ENCODE measurements at regions not wholly inside any gene's neighbourhood (a gene's known extent, or its start where the extent isn't known, plus 50 kb on each side); places are given as distances from the start of the nearest gene placed in this dataset.
A peak's percentile ranks its signal among the peaks of the same experiment; 100 is the strongest.

DNA sequence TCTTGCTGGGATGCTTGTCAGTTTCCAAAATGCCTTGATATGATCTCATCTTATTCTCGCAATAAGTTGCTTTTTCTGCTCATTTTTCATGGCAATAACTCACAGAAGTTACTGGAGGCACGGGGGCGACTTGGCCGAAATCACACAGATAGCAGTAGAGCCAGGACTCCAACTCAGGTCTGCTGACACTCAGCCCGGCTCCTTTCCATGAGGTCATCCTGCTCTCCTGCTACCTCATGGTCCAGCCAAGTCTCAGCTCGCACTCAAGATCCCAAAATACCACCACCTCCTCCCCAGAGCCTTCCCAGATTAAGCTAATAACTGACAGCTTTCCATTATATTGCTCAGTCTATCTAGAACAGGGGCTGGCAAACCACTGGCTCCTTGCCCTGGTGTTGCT, 269.5 kb downstream of the MAP2K4 start:
- Mint-ChIP-seq H3K36me3 (0 out of 2 replicates have a peak, but pooled peaks cover 2% of the 10 kb centered on the region), H3K27me3 (ENCODE audit: low read depth) (no peaks in the 10 kb centered on the region), H3K4me1 (peaks cover 5% of the 10 kb centered on the region), H3K4me3 (no peak overlapping the region), H3K27ac (no peak overlapping the region), H3K9me3 (peaks cover 15% of the 10 kb centered on the region)
- TF ChIP-seq, protein P1, sequence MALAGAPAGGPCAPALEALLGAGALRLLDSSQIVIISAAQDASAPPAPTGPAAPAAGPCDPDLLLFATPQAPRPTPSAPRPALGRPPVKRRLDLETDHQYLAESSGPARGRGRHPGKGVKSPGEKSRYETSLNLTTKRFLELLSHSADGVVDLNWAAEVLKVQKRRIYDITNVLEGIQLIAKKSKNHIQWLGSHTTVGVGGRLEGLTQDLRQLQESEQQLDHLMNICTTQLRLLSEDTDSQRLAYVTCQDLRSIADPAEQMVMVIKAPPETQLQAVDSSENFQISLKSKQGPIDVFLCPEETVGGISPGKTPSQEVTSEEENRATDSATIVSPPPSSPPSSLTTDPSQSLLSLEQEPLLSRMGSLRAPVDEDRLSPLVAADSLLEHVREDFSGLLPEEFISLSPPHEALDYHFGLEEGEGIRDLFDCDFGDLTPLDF (CRISPR knock-in tag; IDR thresholded peaks at IDR 0.05): no peak
- TF ChIP-seq NR3C1 (CRISPR knock-in tag; conservative IDR thresholded peaks at IDR 0.05; ENCODE audit: low read depth): no peak
- TF ChIP-seq TEAD4 (CRISPR knock-in tag; IDR thresholded peaks at IDR 0.05): no peak
- TF ChIP-seq, protein P2, sequence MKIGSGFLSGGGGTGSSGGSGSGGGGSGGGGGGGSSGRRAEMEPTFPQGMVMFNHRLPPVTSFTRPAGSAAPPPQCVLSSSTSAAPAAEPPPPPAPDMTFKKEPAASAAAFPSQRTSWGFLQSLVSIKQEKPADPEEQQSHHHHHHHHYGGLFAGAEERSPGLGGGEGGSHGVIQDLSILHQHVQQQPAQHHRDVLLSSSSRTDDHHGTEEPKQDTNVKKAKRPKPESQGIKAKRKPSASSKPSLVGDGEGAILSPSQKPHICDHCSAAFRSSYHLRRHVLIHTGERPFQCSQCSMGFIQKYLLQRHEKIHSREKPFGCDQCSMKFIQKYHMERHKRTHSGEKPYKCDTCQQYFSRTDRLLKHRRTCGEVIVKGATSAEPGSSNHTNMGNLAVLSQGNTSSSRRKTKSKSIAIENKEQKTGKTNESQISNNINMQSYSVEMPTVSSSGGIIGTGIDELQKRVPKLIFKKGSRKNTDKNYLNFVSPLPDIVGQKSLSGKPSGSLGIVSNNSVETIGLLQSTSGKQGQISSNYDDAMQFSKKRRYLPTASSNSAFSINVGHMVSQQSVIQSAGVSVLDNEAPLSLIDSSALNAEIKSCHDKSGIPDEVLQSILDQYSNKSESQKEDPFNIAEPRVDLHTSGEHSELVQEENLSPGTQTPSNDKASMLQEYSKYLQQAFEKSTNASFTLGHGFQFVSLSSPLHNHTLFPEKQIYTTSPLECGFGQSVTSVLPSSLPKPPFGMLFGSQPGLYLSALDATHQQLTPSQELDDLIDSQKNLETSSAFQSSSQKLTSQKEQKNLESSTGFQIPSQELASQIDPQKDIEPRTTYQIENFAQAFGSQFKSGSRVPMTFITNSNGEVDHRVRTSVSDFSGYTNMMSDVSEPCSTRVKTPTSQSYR (CRISPR knock-in tag; IDR thresholded peaks at IDR 0.05): no peak
- TF ChIP-seq ZNF423 (CRISPR knock-in tag; IDR thresholded peaks at IDR 0.05): no peak
- no peak for TF ChIP-seq RORB (CRISPR knock-in tag; IDR thresholded peaks at IDR 0.05)
- TF ChIP-seq, protein P3, sequence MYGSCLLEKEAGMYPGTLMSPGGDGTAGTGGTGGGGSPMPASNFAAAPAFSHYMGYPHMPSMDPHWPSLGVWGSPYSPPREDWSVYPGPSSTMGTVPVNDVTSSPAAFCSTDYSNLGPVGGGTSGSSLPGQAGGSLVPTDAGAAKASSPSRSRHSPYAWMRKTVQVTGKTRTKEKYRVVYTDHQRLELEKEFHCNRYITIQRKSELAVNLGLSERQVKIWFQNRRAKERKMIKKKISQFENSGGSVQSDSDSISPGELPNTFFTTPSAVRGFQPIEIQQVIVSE (CRISPR knock-in tag; IDR thresholded peaks at IDR 0.05; ENCODE audit: borderline replicate concordance): no peak
- TF ChIP-seq, protein P4, sequence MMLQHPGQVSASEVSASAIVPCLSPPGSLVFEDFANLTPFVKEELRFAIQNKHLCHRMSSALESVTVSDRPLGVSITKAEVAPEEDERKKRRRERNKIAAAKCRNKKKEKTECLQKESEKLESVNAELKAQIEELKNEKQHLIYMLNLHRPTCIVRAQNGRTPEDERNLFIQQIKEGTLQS (CRISPR knock-in tag; conservative IDR thresholded peaks at IDR 0.05): no peak
- no peak for TF ChIP-seq ZNF232 (CRISPR knock-in tag; IDR thresholded peaks at IDR 0.05)
- TF ChIP-seq MYBL2 (CRISPR knock-in tag; IDR thresholded peaks at IDR 0.05): no peak
- DNase-seq (ENCODE audit: low spot score): no peak
- ChIA-PET CTCF (interaction anchor here (1.0 to 1.7 kb wide), 2 partner anchors 52 to 452 kb away, joined by 3 to 5 read pairs; no protein-coding TSS in a partner anchor), POLR2A (no interaction called here)
- no peak for ATAC-seq

DNA sequence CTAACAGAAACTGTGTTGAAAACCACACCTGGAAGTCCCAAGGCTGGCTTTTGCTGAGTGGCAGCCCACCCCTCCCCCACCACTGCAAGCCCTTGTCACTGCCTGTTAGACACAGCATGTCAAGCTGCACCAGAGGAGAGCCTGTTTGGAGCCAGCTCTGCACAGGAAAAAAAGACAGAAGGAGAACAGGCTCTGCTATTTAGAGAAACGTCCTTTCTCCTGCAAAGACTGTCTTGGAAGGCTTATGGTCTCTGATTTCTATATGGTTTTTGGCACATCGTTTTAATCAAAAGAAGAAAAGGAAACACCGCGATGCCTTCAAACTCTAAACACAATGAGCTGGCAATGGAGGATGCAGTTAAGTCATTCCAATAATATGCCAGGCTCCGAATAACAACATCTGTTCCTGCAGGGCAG, 275.5 kb downstream of the MAP2K4 start:
- no peaks in the 10 kb centered on the region for H3K36me3 Mint-ChIP-seq
- peak; percentile 60; the same call in 1 of the 2 replicates for ATAC-seq
- H3K4me1 Mint-ChIP-seq: peaks cover 20% of the 10 kb centered on the region
- H3K27me3 Mint-ChIP-seq (ENCODE audit: low read depth): no peaks in the 10 kb centered on the region
- no peak overlapping the region for H3K4me3 Mint-ChIP-seq
- ChIA-PET CTCF (interaction anchor here (0.6 to 1.8 kb wide), 4 partner anchors 46 to 446 kb away, joined by 3 to 6 read pairs (median 3); no protein-coding TSS in a partner anchor), POLR2A (no interaction called here)
- peaks cover 5% of the 10 kb centered on the region for H3K9me3 Mint-ChIP-seq
- H3K27ac Mint-ChIP-seq: no peak overlapping the region
- TF ChIP-seq TCF7 (CRISPR knock-in tag; IDR thresholded peaks at IDR 0.05; ENCODE audit: low read depth): no peak
- no peak for TF ChIP-seq TP53 (CRISPR knock-in tag; IDR thresholded peaks at IDR 0.05)
- TF ChIP-seq NFATC4 (CRISPR knock-in tag; IDR thresholded peaks at IDR 0.05): no peak
- peak; percentile 25 for DNase-seq (ENCODE audit: low spot score)

DNA sequence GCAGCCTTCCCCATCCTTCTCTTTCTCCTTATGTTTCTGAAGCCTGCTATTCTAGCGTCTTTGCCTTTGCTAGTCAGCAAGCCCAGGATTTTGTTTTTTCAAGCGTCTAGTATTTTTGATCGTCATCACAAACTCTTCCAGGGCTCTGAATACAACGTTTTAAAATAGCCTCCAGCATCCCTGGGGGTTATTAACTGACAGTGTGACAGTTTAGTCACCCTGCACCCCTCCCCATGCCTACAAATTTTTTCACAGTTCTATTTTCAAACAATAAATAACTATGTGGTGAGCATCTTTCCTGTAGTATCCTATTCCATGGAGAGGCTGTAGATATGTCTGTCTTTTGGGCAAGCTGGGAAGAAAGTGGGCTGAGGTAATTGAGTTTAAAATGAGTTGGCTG, 280.9 kb downstream of the MAP2K4 start:
- H3K27ac Mint-ChIP-seq: no peak overlapping the region
- POLR2A ChIA-PET: interaction anchor here (0.7 kb wide), 1 partner anchor 1704 kb away, joined by 5 read pairs; no protein-coding TSS in a partner anchor
- CTCF ChIA-PET: no interaction called here
- H3K4me3 Mint-ChIP-seq: no peak overlapping the region
- H3K36me3 Mint-ChIP-seq: peaks cover 6% of the 10 kb centered on the region
- no peak for ATAC-seq
- no peaks in the 10 kb centered on the region for H3K27me3 Mint-ChIP-seq (ENCODE audit: low read depth)
- H3K9me3 Mint-ChIP-seq: peaks cover 30% of the 10 kb centered on the region
- no peak for DNase-seq (ENCODE audit: low spot score)
- peaks cover 7% of the 10 kb centered on the region for H3K4me1 Mint-ChIP-seq
- no peak for TF ChIP-seq RORB (CRISPR knock-in tag; IDR thresholded peaks at IDR 0.05)
- no peak for TF ChIP-seq GTF2I (CRISPR knock-in tag; conservative IDR thresholded peaks at IDR 0.05)
- TF ChIP-seq, protein P5, sequence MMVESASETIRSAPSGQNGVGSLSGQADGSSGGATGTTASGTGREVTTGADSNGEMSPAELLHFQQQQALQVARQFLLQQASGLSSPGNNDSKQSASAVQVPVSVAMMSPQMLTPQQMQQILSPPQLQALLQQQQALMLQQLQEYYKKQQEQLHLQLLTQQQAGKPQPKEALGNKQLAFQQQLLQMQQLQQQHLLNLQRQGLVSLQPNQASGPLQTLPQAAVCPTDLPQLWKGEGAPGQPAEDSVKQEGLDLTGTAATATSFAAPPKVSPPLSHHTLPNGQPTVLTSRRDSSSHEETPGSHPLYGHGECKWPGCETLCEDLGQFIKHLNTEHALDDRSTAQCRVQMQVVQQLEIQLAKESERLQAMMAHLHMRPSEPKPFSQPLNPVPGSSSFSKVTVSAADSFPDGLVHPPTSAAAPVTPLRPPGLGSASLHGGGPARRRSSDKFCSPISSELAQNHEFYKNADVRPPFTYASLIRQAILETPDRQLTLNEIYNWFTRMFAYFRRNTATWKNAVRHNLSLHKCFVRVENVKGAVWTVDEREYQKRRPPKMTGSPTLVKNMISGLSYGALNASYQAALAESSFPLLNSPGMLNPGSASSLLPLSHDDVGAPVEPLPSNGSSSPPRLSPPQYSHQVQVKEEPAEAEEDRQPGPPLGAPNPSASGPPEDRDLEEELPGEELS (CRISPR knock-in tag; IDR thresholded peaks at IDR 0.05): no peak
- no peak for TF ChIP-seq TCF7 (CRISPR knock-in tag; IDR thresholded peaks at IDR 0.05; ENCODE audit: low read depth)
- TF ChIP-seq MLX (CRISPR knock-in tag; IDR thresholded peaks at IDR 0.05): no peak
- TF ChIP-seq NR1H2 (CRISPR knock-in tag; IDR thresholded peaks at IDR 0.05): no peak
- TF ChIP-seq ESRRA (CRISPR knock-in tag; IDR thresholded peaks at IDR 0.05; ENCODE audit: borderline replicate concordance): no peak

Measured in WTC11 (cell line).